ENCODE measurements at regions not wholly inside any gene's neighbourhood (a gene's known extent, or its start where the extent isn't known, plus 50 kb on each side); places are given as distances from the start of the nearest gene placed in this dataset.

DNA sequence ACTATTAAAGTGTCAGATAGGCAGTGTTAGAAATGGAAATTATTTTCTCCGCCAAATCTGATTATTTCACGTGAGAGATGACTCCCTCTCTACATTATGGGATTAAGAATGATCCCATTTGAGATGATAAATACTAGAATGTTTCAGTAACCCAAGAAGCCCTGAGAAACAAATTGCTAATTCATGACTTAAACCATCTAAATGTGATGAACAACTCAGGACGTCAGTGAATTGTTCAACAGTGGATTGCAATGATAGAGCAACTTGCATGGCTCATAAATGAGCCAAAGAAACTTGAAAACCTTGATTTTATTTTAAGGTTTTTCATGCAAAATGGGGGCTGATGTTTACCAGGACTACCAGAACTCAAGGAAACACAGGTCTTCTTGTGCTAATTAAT is 350.5 kb upstream of the WWC1 start:
- TF ChIP-seq, protein P1, sequence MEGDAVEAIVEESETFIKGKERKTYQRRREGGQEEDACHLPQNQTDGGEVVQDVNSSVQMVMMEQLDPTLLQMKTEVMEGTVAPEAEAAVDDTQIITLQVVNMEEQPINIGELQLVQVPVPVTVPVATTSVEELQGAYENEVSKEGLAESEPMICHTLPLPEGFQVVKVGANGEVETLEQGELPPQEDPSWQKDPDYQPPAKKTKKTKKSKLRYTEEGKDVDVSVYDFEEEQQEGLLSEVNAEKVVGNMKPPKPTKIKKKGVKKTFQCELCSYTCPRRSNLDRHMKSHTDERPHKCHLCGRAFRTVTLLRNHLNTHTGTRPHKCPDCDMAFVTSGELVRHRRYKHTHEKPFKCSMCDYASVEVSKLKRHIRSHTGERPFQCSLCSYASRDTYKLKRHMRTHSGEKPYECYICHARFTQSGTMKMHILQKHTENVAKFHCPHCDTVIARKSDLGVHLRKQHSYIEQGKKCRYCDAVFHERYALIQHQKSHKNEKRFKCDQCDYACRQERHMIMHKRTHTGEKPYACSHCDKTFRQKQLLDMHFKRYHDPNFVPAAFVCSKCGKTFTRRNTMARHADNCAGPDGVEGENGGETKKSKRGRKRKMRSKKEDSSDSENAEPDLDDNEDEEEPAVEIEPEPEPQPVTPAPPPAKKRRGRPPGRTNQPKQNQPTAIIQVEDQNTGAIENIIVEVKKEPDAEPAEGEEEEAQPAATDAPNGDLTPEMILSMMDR (IDR thresholded peaks at IDR 0.05; ENCODE audit: low read depth, low read length, missing input control), result no peak
- no peak for TF ChIP-seq EGR1 (IDR thresholded peaks at IDR 0.05; ENCODE audit: low read depth in 2 of 2)
- TF ChIP-seq, protein P2, sequence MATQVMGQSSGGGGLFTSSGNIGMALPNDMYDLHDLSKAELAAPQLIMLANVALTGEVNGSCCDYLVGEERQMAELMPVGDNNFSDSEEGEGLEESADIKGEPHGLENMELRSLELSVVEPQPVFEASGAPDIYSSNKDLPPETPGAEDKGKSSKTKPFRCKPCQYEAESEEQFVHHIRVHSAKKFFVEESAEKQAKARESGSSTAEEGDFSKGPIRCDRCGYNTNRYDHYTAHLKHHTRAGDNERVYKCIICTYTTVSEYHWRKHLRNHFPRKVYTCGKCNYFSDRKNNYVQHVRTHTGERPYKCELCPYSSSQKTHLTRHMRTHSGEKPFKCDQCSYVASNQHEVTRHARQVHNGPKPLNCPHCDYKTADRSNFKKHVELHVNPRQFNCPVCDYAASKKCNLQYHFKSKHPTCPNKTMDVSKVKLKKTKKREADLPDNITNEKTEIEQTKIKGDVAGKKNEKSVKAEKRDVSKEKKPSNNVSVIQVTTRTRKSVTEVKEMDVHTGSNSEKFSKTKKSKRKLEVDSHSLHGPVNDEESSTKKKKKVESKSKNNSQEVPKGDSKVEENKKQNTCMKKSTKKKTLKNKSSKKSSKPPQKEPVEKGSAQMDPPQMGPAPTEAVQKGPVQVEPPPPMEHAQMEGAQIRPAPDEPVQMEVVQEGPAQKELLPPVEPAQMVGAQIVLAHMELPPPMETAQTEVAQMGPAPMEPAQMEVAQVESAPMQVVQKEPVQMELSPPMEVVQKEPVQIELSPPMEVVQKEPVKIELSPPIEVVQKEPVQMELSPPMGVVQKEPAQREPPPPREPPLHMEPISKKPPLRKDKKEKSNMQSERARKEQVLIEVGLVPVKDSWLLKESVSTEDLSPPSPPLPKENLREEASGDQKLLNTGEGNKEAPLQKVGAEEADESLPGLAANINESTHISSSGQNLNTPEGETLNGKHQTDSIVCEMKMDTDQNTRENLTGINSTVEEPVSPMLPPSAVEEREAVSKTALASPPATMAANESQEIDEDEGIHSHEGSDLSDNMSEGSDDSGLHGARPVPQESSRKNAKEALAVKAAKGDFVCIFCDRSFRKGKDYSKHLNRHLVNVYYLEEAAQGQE (IDR thresholded peaks at IDR 0.05), result no peak
- no peak for TF ChIP-seq YY1 (IDR thresholded peaks at IDR 0.05)
- TF ChIP-seq HNF4G (IDR thresholded peaks at IDR 0.05), result no peak
- TF ChIP-seq, protein P3, sequence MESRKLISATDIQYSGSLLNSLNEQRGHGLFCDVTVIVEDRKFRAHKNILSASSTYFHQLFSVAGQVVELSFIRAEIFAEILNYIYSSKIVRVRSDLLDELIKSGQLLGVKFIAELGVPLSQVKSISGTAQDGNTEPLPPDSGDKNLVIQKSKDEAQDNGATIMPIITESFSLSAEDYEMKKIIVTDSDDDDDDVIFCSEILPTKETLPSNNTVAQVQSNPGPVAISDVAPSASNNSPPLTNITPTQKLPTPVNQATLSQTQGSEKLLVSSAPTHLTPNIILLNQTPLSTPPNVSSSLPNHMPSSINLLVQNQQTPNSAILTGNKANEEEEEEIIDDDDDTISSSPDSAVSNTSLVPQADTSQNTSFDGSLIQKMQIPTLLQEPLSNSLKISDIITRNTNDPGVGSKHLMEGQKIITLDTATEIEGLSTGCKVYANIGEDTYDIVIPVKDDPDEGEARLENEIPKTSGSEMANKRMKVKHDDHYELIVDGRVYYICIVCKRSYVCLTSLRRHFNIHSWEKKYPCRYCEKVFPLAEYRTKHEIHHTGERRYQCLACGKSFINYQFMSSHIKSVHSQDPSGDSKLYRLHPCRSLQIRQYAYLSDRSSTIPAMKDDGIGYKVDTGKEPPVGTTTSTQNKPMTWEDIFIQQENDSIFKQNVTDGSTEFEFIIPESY (IDR thresholded peaks at IDR 0.05), result no peak
- TF ChIP-seq, protein P4, sequence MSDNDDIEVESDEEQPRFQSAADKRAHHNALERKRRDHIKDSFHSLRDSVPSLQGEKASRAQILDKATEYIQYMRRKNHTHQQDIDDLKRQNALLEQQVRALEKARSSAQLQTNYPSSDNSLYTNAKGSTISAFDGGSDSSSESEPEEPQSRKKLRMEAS (IDR thresholded peaks at IDR 0.05), result no peak
- no peak for TF ChIP-seq JUND (IDR thresholded peaks at IDR 0.05)
- no peak for TF ChIP-seq TAF1 (conservative IDR thresholded peaks at IDR 0.05)
- no peak for TF ChIP-seq RAD21 (IDR thresholded peaks at IDR 0.05)
- TF ChIP-seq RXRA (IDR thresholded peaks at IDR 0.05), result no peak
- no peak for TF ChIP-seq NR2F2 (IDR thresholded peaks at IDR 0.05)
- TF ChIP-seq HNF4A (conservative IDR thresholded peaks at IDR 0.05), result no peak
- no peak for TF ChIP-seq GABPA (IDR thresholded peaks at IDR 0.05 in 1 of 2, conservative IDR thresholded peaks at IDR 0.05 in 1 of 2)

Data from liver (tissue), 3 donors.